Heart left ventricle (tissue), 16 donors: ENCODE measurements at regions not wholly inside any gene's neighbourhood (a gene's known extent, or its start where the extent isn't known, plus 50 kb on each side); places are given as distances from the start of the nearest gene placed in this dataset.

ENCODE experiments used
- ATAC-seq, 4 donors: fragments of 200-7000 bp; cut with Tn5 transposase; one replicate each; pipeline ENCODE4 v1.9.1; 2020 to 2022; ENCODE audit warnings: moderate library complexity in 4 of 4, mild to moderate bottlenecking in 3 of 4, moderate number of reproducible peaks in 1 of 4
- DNase-seq, 5 donors: peaks; one replicate each; pipeline ENCODE4 v3.0.0-alpha.2; 2020
- H3K27ac ChIP-seq, 12 donors: fragments of 200-600 bp; sonication (generic) in 4 of 12; one replicate each; pipeline versions ENCODE4 v1.5.0 to v1.8.0; 2016 to 2022; ENCODE audit warnings: mild to moderate bottlenecking in 2 of 12
- H3K27me3 ChIP-seq, 9 donors: fragments of 200-600 bp; sonication (generic) in 2 of 9; one replicate each; pipeline versions ENCODE4 v1.5.1 to v1.8.0; 2016 to 2022; ENCODE audit warnings: mild to moderate bottlenecking in 3 of 9
- H3K36me3 ChIP-seq, 9 donors: fragments of 200-600 bp; sonication (generic) in 2 of 9; one replicate each; pipeline versions ENCODE4 v1.5.0 to v1.8.0; 2018 to 2022; ENCODE audit warnings: mild to moderate bottlenecking in 2 of 9
- H3K4me1 ChIP-seq, 12 donors: fragments of 200-600 bp; sonication (generic) in 4 of 12; one replicate each; pipeline versions ENCODE4 v1.5.0 to v1.8.0; 2016 to 2022; ENCODE audit warnings: mild to moderate bottlenecking in 3 of 12
- H3K4me3 ChIP-seq, 12 donors: fragments of 200-600 bp; sonication (generic) in 4 of 12; one replicate each; pipeline versions ENCODE4 v1.5.0 to v1.8.0; 2017 to 2022; ENCODE audit warnings: mild to moderate bottlenecking in 9 of 12, moderate library complexity in 4 of 12
- H3K9me3 ChIP-seq, 12 donors: fragments of 200-600 bp; sonication (generic) in 4 of 12; one replicate each; pipeline versions ENCODE4 v1.5.0 to v1.8.0; 2016 to 2022; ENCODE audit warnings: mild to moderate bottlenecking in 1 of 12
- POLR2A ChIP-seq, 2 donors: fragments of 450-650 bp; IDR thresholded peaks; one replicate each; pipeline ENCODE4 v1.6.1; 2017; ENCODE audit warnings: antibody characterized with exemption in 2 of 2, mild to moderate bottlenecking in 2 of 2, moderate library complexity in 2 of 2
- WGBS, 4 donors: extraction: QIAGEN DNeasy Blood & Tissue Kit in 2 of 4; methylation state at CpG; one replicate each; pipeline versions ENCODE4 v1.1.5 to v1.1.7; 2013 to 2018; 5-methylcytosine and 5-hydroxymethylcytosine counted together
- intact Hi-C, 10 donors: fragments of 100-400 bp; cut with DNase I; formaldehyde crosslinking; loops; one replicate each; pipeline versions ENCODE4 v1.11.1 to v1.14.2; 2022
- TF ChIP-seq, protein P1 (sequence below), 12 donors: fragments of 200-600 bp; sonication (generic) in 4 of 12; IDR thresholded peaks; one replicate each; pipeline versions ENCODE4 v1.5.0 to v1.8.0; 2018 to 2022; ENCODE audit warnings: antibody characterized with exemption in 12 of 12, mild to moderate bottlenecking in 5 of 12
- donor health status: ischemic (EF 13 %, LVEDD 7.1; RV severe dilation, severe dysfunction).
- donor health status: healthy with polysubstance abuse.
- donor health status: DM: no; HTN: yes; CAD: no.
- donor health status: DM: no; HTN: no; CAD: no.
- donor health status: ischemic (EF 25% LVEDD 6.9; RV normal size, moderate dysfunction).
- donor health status: ischemic (EF 25% LVEDD 5.7; RV mildly dilated, moderate dysfunction).
- donor health status: healthy.
- donor health status: DM: yes; HTN: yes; CAD: no.
- donor health status: ischemic (EF 35%, LVEDD 5.7; RV mildly dilated, moderate dysfunction).
- donor health status: nonischemic (EF 11% LVEDD 7.7; RV severe dilation, severe dysfunction).
- donor health status: DM: yes; HTN: yes; CAD: no.
- donor health status: PGD.
- donor health status: ischemic (EF 29% LVEDD 5.4; RV normal size, mild dysfunction).
- donor health status: nonischemic (EF 23%, LVEDD 6.1; RV moderate dilation, normal function).

GRCh38 chr3:117139681-117140080 lies 430.1 kb downstream of the TUSC7 start:
- DNase-seq (no peak), ATAC-seq (no peak)
- Histone ChIP-seq H3K4me1 (no peaks in the 10 kb centered on the region), H3K4me3 (no peak overlapping the region), H3K9me3 (no peaks in the 10 kb centered on the region), H3K36me3 (no peaks in the 10 kb centered on the region), H3K27me3 (peaks cover 0 to 4% (median 0%) of the 10 kb centered on the region in 9 donors), H3K27ac (no peak overlapping the region)
- 63 to 90% (median 84%) methylated on average over 2 of the region's 2 CpGs for WGBS, 4 donors
- TF ChIP-seq, protein P1, sequence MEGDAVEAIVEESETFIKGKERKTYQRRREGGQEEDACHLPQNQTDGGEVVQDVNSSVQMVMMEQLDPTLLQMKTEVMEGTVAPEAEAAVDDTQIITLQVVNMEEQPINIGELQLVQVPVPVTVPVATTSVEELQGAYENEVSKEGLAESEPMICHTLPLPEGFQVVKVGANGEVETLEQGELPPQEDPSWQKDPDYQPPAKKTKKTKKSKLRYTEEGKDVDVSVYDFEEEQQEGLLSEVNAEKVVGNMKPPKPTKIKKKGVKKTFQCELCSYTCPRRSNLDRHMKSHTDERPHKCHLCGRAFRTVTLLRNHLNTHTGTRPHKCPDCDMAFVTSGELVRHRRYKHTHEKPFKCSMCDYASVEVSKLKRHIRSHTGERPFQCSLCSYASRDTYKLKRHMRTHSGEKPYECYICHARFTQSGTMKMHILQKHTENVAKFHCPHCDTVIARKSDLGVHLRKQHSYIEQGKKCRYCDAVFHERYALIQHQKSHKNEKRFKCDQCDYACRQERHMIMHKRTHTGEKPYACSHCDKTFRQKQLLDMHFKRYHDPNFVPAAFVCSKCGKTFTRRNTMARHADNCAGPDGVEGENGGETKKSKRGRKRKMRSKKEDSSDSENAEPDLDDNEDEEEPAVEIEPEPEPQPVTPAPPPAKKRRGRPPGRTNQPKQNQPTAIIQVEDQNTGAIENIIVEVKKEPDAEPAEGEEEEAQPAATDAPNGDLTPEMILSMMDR (IDR thresholded peaks at IDR 0.05): no peak
- TF ChIP-seq POLR2A (IDR thresholded peaks at IDR 0.05): no peak
- intact Hi-C loops: no loop called here

DNA sequence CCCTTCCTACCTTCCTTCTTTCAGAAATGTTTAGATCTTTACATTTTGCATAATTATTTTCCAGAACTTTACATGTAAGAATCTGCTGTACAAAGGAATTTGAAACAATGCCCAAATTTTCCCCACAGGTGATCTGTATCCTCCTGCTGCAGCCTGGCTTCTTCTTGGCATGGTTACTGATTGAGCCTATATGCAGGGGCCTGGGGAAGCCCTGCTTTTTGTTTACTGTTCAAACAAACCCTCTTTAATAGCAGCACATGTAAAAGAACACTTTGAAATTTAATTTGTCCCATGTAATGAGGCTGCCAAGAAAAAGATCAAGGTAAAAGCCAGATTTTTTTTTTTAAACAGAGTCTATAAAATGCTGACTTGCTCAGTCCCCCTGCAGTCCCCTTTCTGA lies 432.2 kb downstream of the TUSC7 start:
- Histone ChIP-seq H3K27ac (no peak overlapping the region), H3K27me3 (peaks cover 0 to 4% (median 0%) of the 10 kb centered on the region in 9 donors), H3K4me1 (no peaks in the 10 kb centered on the region), H3K9me3 (no peaks in the 10 kb centered on the region), H3K36me3 (no peaks in the 10 kb centered on the region), H3K4me3 (no peak overlapping the region)
- ATAC-seq: no peak
- TF ChIP-seq, protein P1 (IDR thresholded peaks at IDR 0.05): no peak
- no peak for TF ChIP-seq POLR2A (IDR thresholded peaks at IDR 0.05)
- no peak for DNase-seq
- intact Hi-C loops: no loop called here

DNA sequence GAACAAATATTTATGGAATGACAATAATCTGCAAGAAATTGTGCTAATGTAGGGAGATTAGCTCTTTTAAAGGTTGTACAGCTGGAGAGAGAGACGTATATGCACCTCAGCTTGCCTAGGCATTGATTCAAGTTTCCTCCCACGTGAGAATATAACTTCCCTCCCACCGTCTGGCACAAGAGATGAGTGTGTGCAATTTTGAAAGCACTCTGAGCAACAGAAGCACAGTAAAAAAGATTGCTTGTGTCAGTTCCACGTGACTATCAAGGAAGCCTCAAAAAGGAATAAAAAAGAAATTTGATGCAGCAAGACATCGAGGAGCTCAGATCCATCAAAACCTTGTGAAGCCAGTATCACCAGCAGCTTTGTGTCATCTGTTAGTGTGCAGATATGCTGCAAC lies 435.3 kb downstream of the TUSC7 start:
- intact Hi-C loops: no loop called here
- TF ChIP-seq, protein P1 (IDR thresholded peaks at IDR 0.05): no peak
- TF ChIP-seq POLR2A (IDR thresholded peaks at IDR 0.05): no peak
- H3K27me3 ChIP-seq: peaks cover 0 to 7% (median 0%) of the 10 kb centered on the region in 9 donors
- no peak overlapping the region for H3K4me3 ChIP-seq
- no peak overlapping the region for H3K27ac ChIP-seq
- no peaks in the 10 kb centered on the region for H3K36me3 ChIP-seq
- DNase-seq (no peak), ATAC-seq (no peak)
- WGBS, 4 donors: 32 to 47% (median 43%) methylated on average over 5 of the region's 5 CpGs
- H3K4me1 ChIP-seq: no peaks in the 10 kb centered on the region
- no peaks in the 10 kb centered on the region for H3K9me3 ChIP-seq

DNA sequence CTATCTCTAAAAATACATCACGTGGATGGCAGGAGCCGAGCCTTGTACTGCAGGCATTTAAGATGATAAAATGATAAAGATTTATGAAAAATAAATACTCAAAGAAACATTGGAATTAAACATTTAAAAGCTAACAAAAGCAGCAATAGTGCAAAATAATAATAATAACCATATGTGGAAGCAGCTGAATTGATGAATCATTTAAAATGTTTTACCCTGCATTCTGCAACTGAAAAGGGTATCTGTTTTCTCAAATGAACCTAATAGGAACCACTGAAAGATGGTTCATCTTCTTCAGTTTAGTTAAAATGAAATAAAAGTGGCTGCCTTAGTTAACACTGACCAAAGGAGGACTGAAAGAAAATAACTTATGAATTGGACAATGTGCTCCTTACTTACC lies 436.1 kb downstream of the TUSC7 start:
- no peak for ATAC-seq
- WGBS, 4 donors: 60 to 75% (median 68%) methylated on average over 2 of the region's 2 CpGs
- intact Hi-C loops: no loop called here

More for the DNA sequence above, 436.1 kb downstream of the TUSC7 start:
- Histone ChIP-seq H3K4me1 (no peaks in the 10 kb centered on the region), H3K9me3 (no peaks in the 10 kb centered on the region), H3K27me3 (peaks cover 0 to 7% (median 0%) of the 10 kb centered on the region in 9 donors), H3K27ac (no peak overlapping the region), H3K4me3 (no peak overlapping the region), H3K36me3 (no peaks in the 10 kb centered on the region)
- TF ChIP-seq POLR2A (IDR thresholded peaks at IDR 0.05): no peak
- TF ChIP-seq, protein P1 (IDR thresholded peaks at IDR 0.05): no peak
- DNase-seq: no peak
